ENCODE measurements at regions not wholly inside any gene's neighbourhood (a gene's known extent, or its start where the extent isn't known, plus 50 kb on each side); places are given as distances from the start of the nearest gene placed in this dataset.

DNA sequence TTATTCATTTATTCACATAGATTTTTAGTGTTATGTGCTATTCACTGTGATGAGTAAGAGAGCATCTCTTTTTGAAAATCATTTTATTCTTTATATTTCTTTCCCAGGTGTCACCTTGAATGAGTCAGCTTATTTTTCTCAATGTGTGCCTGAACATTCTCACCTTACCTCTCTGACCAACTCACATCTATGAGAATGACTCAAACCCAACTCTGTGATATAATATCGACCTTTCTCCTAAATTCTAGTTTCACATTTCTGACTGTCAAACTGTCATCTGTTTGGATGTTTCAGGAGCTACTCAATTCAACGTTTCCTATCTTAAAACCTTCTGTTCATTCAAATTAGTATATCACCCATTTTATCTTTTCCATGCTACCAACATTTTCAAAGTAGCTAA is 630.8 kb downstream of the RERGL start:
- no peaks in the 10 kb centered on the region for H3K36me3 ChIP-seq (ENCODE audit: control insufficient read depth, insufficient read depth, low read length)
- H3K27me3 ChIP-seq (ENCODE audit: control insufficient read depth, insufficient read depth, low read length) = no peaks in the 10 kb centered on the region
- DNase-seq (ENCODE audit: low read depth, low spot score) = no peak
- H3K9me3 ChIP-seq (ENCODE audit: control insufficient read depth, insufficient read depth, low read length) = no peaks in the 10 kb centered on the region
- H3K27ac ChIP-seq (ENCODE audit: low read length) = no peak overlapping the region
- H3K4me3 ChIP-seq (ENCODE audit: low read length) = no peak overlapping the region
- H3K4me1 ChIP-seq (ENCODE audit: control insufficient read depth, insufficient read depth, low read length) = no peaks in the 10 kb centered on the region
- WGBS (ENCODE audit: insufficient coverage, insufficient read length) = 100% methylated on average over 1 of the region's 2 CpGs

DNA sequence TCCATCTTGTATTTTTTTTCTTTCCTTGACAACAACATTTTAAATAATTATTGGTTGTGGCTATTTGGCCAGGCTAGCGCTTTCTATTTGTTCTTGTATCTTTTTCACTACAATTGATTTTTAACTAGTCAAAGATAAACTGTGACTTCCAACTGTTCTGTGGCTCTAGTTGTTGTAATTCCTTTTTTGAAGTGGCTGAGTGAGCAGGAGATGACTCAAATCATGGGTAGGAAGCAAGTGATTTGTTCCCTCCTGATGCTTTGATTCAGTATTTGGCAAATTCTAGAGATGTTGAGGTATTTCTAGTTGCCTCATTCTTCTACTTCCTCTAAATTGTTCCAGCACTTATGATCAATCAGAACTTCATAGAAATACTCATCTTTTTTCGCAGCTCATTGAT is 633.5 kb downstream of the RERGL start:
- WGBS (ENCODE audit: insufficient coverage, insufficient read length) = no CpG with 5 or more reads among the region's 2 CpGs
- H3K9me3 ChIP-seq (ENCODE audit: control insufficient read depth, insufficient read depth, low read length) = no peaks in the 10 kb centered on the region
- H3K27me3 ChIP-seq (ENCODE audit: control insufficient read depth, insufficient read depth, low read length) = no peaks in the 10 kb centered on the region
- no peak overlapping the region for H3K27ac ChIP-seq (ENCODE audit: low read length)
- H3K36me3 ChIP-seq (ENCODE audit: control insufficient read depth, insufficient read depth, low read length) = no peaks in the 10 kb centered on the region
- no peak for DNase-seq (ENCODE audit: low read depth, low spot score)
- no peak overlapping the region for H3K4me3 ChIP-seq (ENCODE audit: low read length)
- no peaks in the 10 kb centered on the region for H3K4me1 ChIP-seq (ENCODE audit: control insufficient read depth, insufficient read depth, low read length)

- Histone ChIP-seq H3K4me1 (ENCODE audit: control insufficient read depth, insufficient read depth, low read length) (no peaks in the 10 kb centered on the region), H3K9me3 (ENCODE audit: control insufficient read depth, insufficient read depth, low read length) (no peaks in the 10 kb centered on the region), H3K4me3 (ENCODE audit: low read length) (no peak overlapping the region), H3K27ac (ENCODE audit: low read length) (no peak overlapping the region), H3K36me3 (ENCODE audit: control insufficient read depth, insufficient read depth, low read length) (no peaks in the 10 kb centered on the region), H3K27me3 (ENCODE audit: control insufficient read depth, insufficient read depth, low read length) (no peaks in the 10 kb centered on the region)
- no peak for DNase-seq (ENCODE audit: low read depth, low spot score)
Measured at GRCh38 chr12:17438141-17438540, 651.9 kb downstream of the RERGL start.

DNA sequence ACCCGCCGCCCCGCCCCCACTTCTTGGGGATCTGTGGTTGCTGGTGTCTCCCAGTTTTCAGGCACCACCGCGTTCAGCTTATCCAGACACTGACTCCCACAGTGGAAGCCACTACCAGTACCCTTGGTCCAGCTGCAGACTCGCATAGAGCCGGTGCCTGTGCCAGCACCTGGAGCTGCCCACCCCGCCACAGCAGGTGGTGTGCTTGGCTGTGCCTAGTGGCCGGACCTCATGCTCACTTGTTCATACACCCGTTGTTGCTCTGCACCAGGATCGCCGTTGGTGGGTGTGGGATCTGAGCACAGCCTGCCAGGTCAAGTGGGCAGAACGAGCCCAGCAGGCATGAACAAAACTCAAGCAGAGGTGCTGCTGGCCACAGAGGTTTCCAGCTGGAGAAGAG is 673.2 kb downstream of the RERGL start:
- Histone ChIP-seq H3K27ac (ENCODE audit: low read length) (no peak overlapping the region), H3K4me3 (ENCODE audit: low read length) (no peak overlapping the region), H3K4me1 (ENCODE audit: control insufficient read depth, insufficient read depth, low read length) (no peaks in the 10 kb centered on the region), H3K27me3 (ENCODE audit: control insufficient read depth, insufficient read depth, low read length) (no peaks in the 10 kb centered on the region), H3K36me3 (ENCODE audit: control insufficient read depth, insufficient read depth, low read length) (no peaks in the 10 kb centered on the region), H3K9me3 (ENCODE audit: control insufficient read depth, insufficient read depth, low read length) (peaks cover 1% of the 10 kb centered on the region; the same call in 1 of the 2 replicates)
- DNase-seq (ENCODE audit: low read depth, low spot score) = no peak
- WGBS (ENCODE audit: insufficient coverage, insufficient read length) = no CpG with 5 or more reads among the region's 13 CpGs

GRCh38 chr12:17414596-17414995 is 675.4 kb downstream of the RERGL start:
- no peaks in the 10 kb centered on the region for H3K27me3 ChIP-seq (ENCODE audit: control insufficient read depth, insufficient read depth, low read length)
- DNase-seq (ENCODE audit: low read depth, low spot score) = no peak
- H3K4me3 ChIP-seq (ENCODE audit: low read length) = no peak overlapping the region
- peaks cover 1% of the 10 kb centered on the region; the same call in 1 of the 2 replicates for H3K9me3 ChIP-seq (ENCODE audit: control insufficient read depth, insufficient read depth, low read length)
- H3K4me1 ChIP-seq (ENCODE audit: control insufficient read depth, insufficient read depth, low read length) = no peaks in the 10 kb centered on the region
- no peak overlapping the region for H3K27ac ChIP-seq (ENCODE audit: low read length)
- no peaks in the 10 kb centered on the region for H3K36me3 ChIP-seq (ENCODE audit: control insufficient read depth, insufficient read depth, low read length)

DNA sequence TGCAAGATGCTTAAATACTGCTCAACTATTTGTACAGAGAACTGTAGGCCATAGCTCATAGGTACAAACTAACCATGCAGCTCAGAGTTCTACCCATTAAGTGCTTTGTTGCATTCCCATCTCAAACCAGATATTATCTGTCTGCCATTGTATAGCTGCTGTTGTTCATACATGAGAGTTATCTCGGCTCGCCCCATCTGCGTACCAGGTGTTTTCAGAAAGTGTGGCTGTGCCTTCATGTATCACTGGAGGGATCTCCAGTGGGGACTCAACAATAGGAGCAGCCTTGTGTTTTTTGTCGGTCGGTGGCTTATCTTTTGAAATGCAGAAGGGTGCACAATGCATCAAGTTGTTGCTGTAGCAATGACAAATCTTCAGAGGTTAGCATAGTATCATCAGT is 678.3 kb downstream of the RERGL start:
- Histone ChIP-seq H3K27ac (ENCODE audit: low read length) (no peak overlapping the region), H3K27me3 (ENCODE audit: control insufficient read depth, insufficient read depth, low read length) (no peaks in the 10 kb centered on the region), H3K9me3 (ENCODE audit: control insufficient read depth, insufficient read depth, low read length) (peaks cover 1% of the 10 kb centered on the region; the same call in 1 of the 2 replicates), H3K36me3 (ENCODE audit: control insufficient read depth, insufficient read depth, low read length) (no peaks in the 10 kb centered on the region), H3K4me1 (ENCODE audit: control insufficient read depth, insufficient read depth, low read length) (no peaks in the 10 kb centered on the region), H3K4me3 (ENCODE audit: low read length) (no peak overlapping the region)
- WGBS (ENCODE audit: insufficient coverage, insufficient read length) = no CpG with 5 or more reads among the region's 5 CpGs
- no peak for DNase-seq (ENCODE audit: low read depth, low spot score)

- no peaks in the 10 kb centered on the region for H3K4me1 ChIP-seq (ENCODE audit: control insufficient read depth, insufficient read depth, low read length)
- WGBS (ENCODE audit: insufficient coverage, insufficient read length) = 100% methylated on average over 3 of the region's 4 CpGs
- H3K27me3 ChIP-seq (ENCODE audit: control insufficient read depth, insufficient read depth, low read length) = no peaks in the 10 kb centered on the region; the same call in 1 of the 2 replicates
- no peak overlapping the region for H3K4me3 ChIP-seq (ENCODE audit: low read length)
- H3K9me3 ChIP-seq (ENCODE audit: control insufficient read depth, insufficient read depth, low read length) = no peaks in the 10 kb centered on the region
- H3K27ac ChIP-seq (ENCODE audit: low read length) = no peak overlapping the region
- no peak for DNase-seq (ENCODE audit: low read depth, low spot score)
- H3K36me3 ChIP-seq (ENCODE audit: control insufficient read depth, insufficient read depth, low read length) = no peaks in the 10 kb centered on the region
Measured at GRCh38 chr12:17388679-17389078, 701.3 kb downstream of the RERGL start.

GRCh38 chr12:17383321-17383720 is 706.7 kb downstream of the RERGL start:
- Histone ChIP-seq H3K27me3 (ENCODE audit: control insufficient read depth, insufficient read depth, low read length) (no peaks in the 10 kb centered on the region), H3K4me1 (ENCODE audit: control insufficient read depth, insufficient read depth, low read length) (no peaks in the 10 kb centered on the region), H3K36me3 (ENCODE audit: control insufficient read depth, insufficient read depth, low read length) (no peaks in the 10 kb centered on the region), H3K4me3 (ENCODE audit: low read length) (no peak overlapping the region), H3K9me3 (ENCODE audit: control insufficient read depth, insufficient read depth, low read length) (no peaks in the 10 kb centered on the region), H3K27ac (ENCODE audit: low read length) (no peak overlapping the region)
- DNase-seq (ENCODE audit: low read depth, low spot score) = no peak
- no CpG with 5 or more reads among the region's 3 CpGs for WGBS (ENCODE audit: insufficient coverage, insufficient read length)

DNA sequence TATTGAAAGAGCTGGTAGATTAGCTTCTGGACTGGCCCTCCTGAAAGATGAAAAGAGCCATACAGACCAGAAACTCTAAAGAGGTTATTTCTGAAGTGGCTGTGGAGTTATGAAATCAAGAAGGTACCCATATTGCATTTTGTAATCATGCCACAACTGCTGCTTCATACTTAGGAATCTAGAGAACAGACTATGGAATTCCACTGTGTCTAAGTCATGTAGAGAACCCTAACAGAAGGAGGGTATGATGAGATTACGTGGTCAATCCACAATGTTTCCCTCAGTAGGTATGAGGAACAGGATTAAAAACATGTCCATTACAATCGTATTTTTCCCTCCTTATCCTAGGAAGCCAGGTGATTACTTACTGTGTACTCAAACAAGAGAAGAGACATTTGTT is 708.8 kb downstream of the RERGL start:
- Histone ChIP-seq H3K4me3 (ENCODE audit: low read length) (no peak overlapping the region), H3K27me3 (ENCODE audit: control insufficient read depth, insufficient read depth, low read length) (no peaks in the 10 kb centered on the region), H3K27ac (ENCODE audit: low read length) (no peak overlapping the region), H3K9me3 (ENCODE audit: control insufficient read depth, insufficient read depth, low read length) (no peaks in the 10 kb centered on the region), H3K36me3 (ENCODE audit: control insufficient read depth, insufficient read depth, low read length) (no peaks in the 10 kb centered on the region), H3K4me1 (ENCODE audit: control insufficient read depth, insufficient read depth, low read length) (no peaks in the 10 kb centered on the region)
- WGBS (ENCODE audit: insufficient coverage, insufficient read length) = no CpG with 5 or more reads among the region's 2 CpGs
- DNase-seq (ENCODE audit: low read depth, low spot score) = no peak

DNA sequence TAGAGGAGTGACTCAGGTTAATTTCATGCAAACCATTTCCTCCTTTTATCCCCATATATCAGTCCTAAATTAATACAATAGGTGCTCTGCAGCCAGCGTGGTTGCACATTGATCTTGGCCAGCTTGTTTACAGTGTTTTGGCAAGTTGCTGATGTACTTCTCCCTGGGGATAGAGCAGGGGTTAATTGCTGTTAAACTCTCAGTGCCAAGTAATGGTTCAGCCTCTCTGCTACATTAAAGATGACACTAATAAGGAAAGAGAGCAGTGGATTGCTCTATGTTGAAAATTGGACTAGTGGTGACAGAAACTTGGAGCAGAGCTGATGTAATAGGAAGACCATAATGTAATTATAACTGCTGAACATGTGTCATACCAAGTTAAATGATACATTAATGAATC is 717.5 kb downstream of the RERGL start:
- Histone ChIP-seq H3K27me3 (ENCODE audit: control insufficient read depth, insufficient read depth, low read length) (no peaks in the 10 kb centered on the region), H3K4me3 (ENCODE audit: low read length) (no peak overlapping the region), H3K27ac (ENCODE audit: low read length) (no peak overlapping the region), H3K36me3 (ENCODE audit: control insufficient read depth, insufficient read depth, low read length) (no peaks in the 10 kb centered on the region), H3K4me1 (ENCODE audit: control insufficient read depth, insufficient read depth, low read length) (no peaks in the 10 kb centered on the region), H3K9me3 (ENCODE audit: control insufficient read depth, insufficient read depth, low read length) (no peaks in the 10 kb centered on the region)
- DNase-seq (ENCODE audit: low read depth, low spot score) = no peak
- WGBS (ENCODE audit: insufficient coverage, insufficient read length) = no CpG with 5 or more reads among the region's 1 CpG

GRCh38 chr12:17371491-17372215 is 718.3 kb downstream of the RERGL start:
- no peaks in the 10 kb centered on the region for H3K4me1 ChIP-seq (ENCODE audit: control insufficient read depth, insufficient read depth, low read length)
- no peak overlapping the region for H3K27ac ChIP-seq (ENCODE audit: low read length)
- H3K36me3 ChIP-seq (ENCODE audit: control insufficient read depth, insufficient read depth, low read length) = no peaks in the 10 kb centered on the region
- no peaks in the 10 kb centered on the region for H3K9me3 ChIP-seq (ENCODE audit: control insufficient read depth, insufficient read depth, low read length)
- WGBS (ENCODE audit: insufficient coverage, insufficient read length) = no CpG with 5 or more reads among the region's 5 CpGs
- H3K4me3 ChIP-seq (ENCODE audit: low read length) = no peak overlapping the region
- H3K27me3 ChIP-seq (ENCODE audit: control insufficient read depth, insufficient read depth, low read length) = no peaks in the 10 kb centered on the region
- DNase-seq (ENCODE audit: low read depth, low spot score) = no peak
